Progenitor cell of endocrine pancreas (in vitro differentiated cells): ENCODE measurements at regions not wholly inside any gene's neighbourhood (a gene's known extent, or its start where the extent isn't known, plus 50 kb on each side); places are given as distances from the start of the nearest gene placed in this dataset.

ENCODE experiments used
- DNase-seq: peaks from one replicate; pipeline ENCODE4 v3.0.0; 2021; ENCODE audit warnings: low spot score; ENCODE audit not compliant: unreplicated experiment
- H3K27ac Mint-ChIP-seq: 2 replicates; pipeline ENCODE4 v1.8.0; 2021; ENCODE audit warnings: mild to moderate bottlenecking, moderate library complexity, mixed read lengths
- H3K27me3 Mint-ChIP-seq: 2 replicates; pipeline ENCODE4 v1.8.0; 2021; ENCODE audit warnings: mixed read lengths
- H3K36me3 Mint-ChIP-seq: 2 replicates; pipeline ENCODE4 v1.8.0; 2022; ENCODE audit warnings: mixed read lengths; ENCODE audit not compliant: insufficient read depth
- H3K4me1 Mint-ChIP-seq: 2 replicates; pipeline ENCODE4 v1.8.0; 2021; ENCODE audit warnings: low read depth, mixed read lengths
- H3K4me3 Mint-ChIP-seq: 2 replicates; pipeline ENCODE4 v1.8.0; 2021; ENCODE audit warnings: low read depth, mild to moderate bottlenecking, moderate library complexity, mixed read lengths
- H3K9me3 Mint-ChIP-seq: 2 replicates; pipeline ENCODE4 v1.8.0; 2021; ENCODE audit warnings: low read depth, mixed read lengths
- CTCF ChIP-seq: fragments of 200-600 bp; sonication (generic); IDR thresholded peaks from one replicate; pipeline ENCODE4 v1.5.0; 2021; ENCODE audit warnings: antibody characterized with exemption, mild to moderate bottlenecking; ENCODE audit not compliant: unreplicated experiment

DNA sequence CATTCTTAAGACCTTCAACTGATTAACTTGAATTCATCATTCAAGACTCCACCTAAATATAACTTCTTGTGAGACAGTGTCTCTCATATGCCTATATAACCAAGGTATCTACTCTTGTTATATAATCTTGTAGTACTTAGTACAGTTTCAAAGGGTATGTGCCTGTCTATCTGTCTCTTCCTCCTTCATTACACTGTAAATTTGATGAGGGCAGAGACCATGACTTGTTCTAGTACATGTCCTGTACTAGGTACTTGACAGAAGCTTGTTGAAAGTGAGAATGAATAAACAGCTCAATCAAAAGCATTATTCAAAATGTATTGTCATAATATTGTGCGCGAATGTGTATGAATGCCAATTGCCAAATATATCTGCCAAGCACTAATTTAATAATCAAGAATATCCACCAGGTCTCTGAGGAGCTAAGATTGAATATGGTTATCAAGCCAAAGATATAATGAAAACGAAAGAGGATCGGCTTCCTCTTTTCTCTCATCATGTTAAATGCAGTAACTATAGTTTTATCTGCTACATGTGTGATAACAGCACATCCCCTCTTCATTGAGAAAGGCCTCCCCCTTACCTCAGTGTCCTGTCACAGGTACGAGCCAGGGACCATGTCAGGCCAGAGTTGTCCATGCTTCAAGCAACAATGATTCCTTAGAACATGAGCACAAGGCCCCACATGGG lies 117.3 kb downstream of the UCHL5 start:
- Mint-ChIP-seq H3K27ac (no peak overlapping the region), H3K4me1 (peaks cover 16% of the 10 kb centered on the region), H3K27me3 (no peaks in the 10 kb centered on the region), H3K36me3 (no peaks in the 10 kb centered on the region), H3K9me3 (peaks cover 11% of the 10 kb centered on the region), H3K4me3 (no peak overlapping the region)
- no peak for TF ChIP-seq CTCF
- no peak for DNase-seq

DNA sequence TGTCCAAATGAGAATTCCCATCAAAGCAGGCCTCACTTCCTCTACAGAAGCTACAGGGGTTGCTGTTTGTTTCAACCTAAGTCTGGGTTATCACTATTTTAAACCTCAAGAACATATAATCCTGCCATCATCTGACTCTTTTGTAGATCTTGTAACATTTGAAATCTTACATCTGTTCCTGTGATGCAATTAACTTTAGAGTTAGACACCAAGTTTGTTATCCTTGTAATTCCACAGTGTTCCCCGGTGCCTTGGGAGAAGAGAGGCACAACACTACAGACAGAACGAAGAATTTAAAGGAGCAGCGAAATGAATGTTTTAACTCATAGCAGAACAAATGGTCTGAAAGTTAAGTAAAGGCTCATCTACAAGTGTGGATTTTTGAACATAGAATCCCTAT lies 116.1 kb downstream of the UCHL5 start:
- no peak for DNase-seq
- Mint-ChIP-seq H3K4me3 (no peak overlapping the region), H3K36me3 (no peaks in the 10 kb centered on the region), H3K27me3 (no peaks in the 10 kb centered on the region), H3K27ac (no peak overlapping the region), H3K9me3 (peaks cover 11% of the 10 kb centered on the region), H3K4me1 (peaks cover 12% of the 10 kb centered on the region)
- TF ChIP-seq CTCF, result no peak

DNA sequence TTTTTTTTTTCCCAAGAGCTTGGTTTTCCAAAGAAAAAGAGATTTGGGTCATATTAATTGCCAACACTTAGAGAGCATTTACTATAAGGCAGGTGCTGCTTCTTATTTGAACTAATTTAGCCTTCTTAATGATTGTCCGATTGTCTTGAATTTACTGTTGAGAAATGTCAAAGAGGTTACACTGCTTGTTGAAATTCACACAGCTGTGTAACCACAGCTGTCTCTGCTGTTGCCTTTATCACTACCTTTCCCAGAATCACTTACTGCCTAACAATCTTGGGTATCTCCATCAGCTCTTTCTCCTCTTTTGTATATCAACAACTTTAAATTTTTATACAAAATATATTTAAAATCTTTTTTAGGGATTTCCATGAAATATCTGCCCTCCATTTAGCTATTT lies 115.6 kb downstream of the UCHL5 start:
- H3K27me3 Mint-ChIP-seq, result no peaks in the 10 kb centered on the region
- no peak for DNase-seq
- TF ChIP-seq CTCF, result no peak
- peaks cover 11% of the 10 kb centered on the region for H3K9me3 Mint-ChIP-seq
- H3K4me3 Mint-ChIP-seq, result no peak overlapping the region
- H3K36me3 Mint-ChIP-seq, result no peaks in the 10 kb centered on the region
- H3K4me1 Mint-ChIP-seq, result peaks cover 12% of the 10 kb centered on the region
- no peak overlapping the region for H3K27ac Mint-ChIP-seq

DNA sequence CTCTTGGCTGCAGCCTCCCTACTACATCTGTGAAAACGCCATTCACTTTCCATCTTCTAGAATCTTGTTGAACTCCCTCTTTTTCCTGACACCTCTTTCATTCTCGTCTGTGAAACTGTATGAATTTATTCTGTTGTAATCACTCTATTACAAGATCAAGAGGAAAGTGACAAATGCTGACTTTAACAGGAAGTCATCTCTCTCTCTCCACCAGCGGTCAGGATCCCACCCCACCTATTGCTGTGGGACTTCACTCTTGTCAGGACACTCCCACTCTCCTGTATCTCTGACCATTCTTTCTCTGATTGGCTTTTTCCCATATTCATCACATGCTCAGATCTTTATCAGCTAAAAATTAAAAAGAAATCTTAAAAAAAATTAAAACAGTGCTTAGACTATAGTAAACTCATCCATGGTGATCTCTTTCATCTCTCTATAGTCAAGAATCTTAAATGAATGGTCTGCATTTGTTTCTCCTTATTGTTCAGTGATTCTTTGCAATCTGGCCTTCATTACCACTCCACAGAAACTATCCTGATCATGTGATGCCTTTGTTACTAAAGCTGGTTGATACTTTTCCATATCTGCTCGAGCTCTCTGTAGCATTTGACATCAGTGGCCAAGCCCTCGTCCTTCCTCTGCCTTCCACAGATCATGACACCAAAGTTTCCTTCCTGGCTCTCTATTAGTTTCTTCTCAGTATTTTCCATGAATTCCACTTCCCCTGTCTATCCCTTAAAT lies 113.6 kb downstream of the UCHL5 start:
- H3K4me1 Mint-ChIP-seq, result peaks cover 3% of the 10 kb centered on the region
- H3K27ac Mint-ChIP-seq, result no peak overlapping the region
- H3K27me3 Mint-ChIP-seq, result no peaks in the 10 kb centered on the region
- H3K9me3 Mint-ChIP-seq, result peaks cover 11% of the 10 kb centered on the region
- no peak for DNase-seq
- TF ChIP-seq CTCF, result no peak
- no peak overlapping the region for H3K4me3 Mint-ChIP-seq
- no peaks in the 10 kb centered on the region for H3K36me3 Mint-ChIP-seq

DNA sequence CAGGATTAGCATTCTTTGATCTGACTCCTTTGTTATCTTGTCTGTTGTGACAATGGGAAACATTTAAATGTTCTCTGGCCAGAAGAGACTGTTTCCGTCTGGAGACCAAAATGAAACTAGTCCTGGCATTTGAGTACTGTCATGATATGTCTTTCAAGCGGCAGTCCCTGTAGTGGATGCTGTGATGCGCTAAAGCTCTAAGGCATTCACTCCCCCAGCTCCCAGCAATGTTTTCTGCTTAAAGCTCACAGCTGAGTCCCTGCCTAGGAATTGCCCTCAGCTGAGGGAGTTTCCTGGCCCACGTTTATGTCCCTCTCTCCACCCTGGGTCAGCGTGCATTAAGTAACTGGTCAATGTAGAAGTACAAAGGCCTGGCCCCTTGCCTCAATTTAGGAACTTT lies 109.4 kb downstream of the UCHL5 start:
- no peaks in the 10 kb centered on the region for H3K4me1 Mint-ChIP-seq
- H3K27me3 Mint-ChIP-seq, result peaks cover 12% of the 10 kb centered on the region
- peaks cover 8% of the 10 kb centered on the region for H3K9me3 Mint-ChIP-seq
- H3K27ac Mint-ChIP-seq, result no peak overlapping the region
- H3K4me3 Mint-ChIP-seq, result no peak overlapping the region
- H3K36me3 Mint-ChIP-seq, result no peaks in the 10 kb centered on the region
- DNase-seq, result no peak
- TF ChIP-seq CTCF, result no peak
